OCI-M1 (cell line): ENCODE measurements at regions not wholly inside any gene's neighbourhood (a gene's known extent, or its start where the extent isn't known, plus 50 kb on each side); places are given as distances from the start of the nearest gene placed in this dataset.
"Not testable (repeated sequence)": the region's sequence is repeated elsewhere in the genome, so short reads cannot be mapped to it uniquely, and the experiment has no call there.

Experiments used
- DNase-seq: peaks from one replicate; lab custom pipeline; 2025; lab: John Stamatoyannopoulos, UW

DNA sequence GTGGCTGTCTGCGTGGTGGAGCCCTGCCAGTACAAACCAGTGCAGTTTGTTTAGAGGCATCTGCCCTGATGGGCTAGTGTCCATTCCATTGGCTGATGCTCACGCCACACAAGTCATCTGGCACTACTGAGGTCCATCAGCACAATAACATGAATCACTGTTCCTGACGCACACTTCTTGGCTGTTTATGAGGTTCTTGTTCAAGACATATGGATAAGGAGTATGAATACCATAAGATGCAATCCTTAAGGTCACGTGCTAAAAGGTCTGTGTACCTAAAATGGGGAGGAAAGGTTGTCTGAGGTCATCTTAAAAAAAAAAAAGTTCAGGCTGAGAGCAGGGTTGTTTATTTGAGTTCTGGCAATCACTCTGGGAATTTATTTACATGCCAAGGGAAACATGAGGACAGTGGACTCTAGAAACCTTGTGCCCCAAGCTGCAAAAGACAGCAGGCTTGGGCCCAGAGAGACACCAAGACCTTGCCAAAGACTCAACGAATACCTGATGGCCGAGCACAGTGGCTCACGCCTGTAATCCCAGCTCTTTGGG, 54.1 kb upstream of the SHLD1 start:
- no peak for DNase-seq

DNA sequence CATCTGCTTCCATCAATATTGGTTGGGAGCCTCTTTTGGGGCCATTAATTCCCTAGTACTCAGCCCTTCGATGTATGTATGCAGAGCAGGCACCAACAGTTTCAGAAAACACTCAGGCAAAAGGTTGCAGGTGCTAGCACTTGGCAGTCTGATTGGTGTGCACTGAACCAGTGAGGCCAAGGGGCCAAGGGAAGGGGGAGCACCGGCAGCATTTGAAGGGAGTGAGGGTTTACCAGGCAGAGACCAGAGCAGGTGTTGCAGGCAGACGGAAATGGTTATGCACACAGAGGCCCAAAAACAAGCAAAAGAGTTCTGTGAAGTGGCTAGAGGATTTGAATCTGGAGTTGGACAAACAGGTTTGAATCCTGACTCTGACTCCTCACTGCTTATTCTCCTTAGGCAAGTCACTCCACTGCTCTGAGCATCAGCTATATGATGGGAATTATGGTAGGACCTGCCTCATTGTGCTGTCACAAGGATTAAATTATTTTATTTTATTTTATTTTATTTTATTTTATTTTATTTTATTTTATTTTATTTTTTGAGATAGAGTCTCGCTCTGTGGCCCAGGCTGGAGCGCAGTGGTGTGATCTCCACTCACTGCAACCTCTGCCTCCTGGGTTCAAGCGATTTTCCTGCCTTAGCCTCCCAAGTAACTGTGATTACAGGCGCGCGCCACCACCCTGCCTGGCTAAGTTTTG, 58.1 kb upstream of the SHLD1 start:
- DNase-seq = no peak

DNA sequence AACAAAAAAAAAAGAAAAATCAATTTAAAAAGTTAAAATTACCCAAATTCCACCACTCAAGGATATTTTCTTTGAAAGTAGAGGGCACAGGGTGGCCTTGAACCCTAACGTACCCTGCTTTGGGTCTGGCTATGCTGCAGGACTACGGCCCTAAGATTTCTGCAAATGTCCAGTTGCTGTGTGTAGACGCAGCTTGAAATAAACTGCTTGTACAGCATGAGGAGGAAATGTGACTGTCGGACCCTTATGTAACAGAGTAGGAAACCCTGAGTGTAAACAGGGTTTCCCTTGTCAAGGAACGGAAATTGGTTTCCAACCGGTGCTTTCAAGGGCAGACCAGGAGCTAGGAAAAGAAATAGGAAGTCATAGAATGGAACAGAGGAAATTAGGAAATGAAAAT, 60.7 kb upstream of the SHLD1 start:
- DNase-seq = no peak

DNA sequence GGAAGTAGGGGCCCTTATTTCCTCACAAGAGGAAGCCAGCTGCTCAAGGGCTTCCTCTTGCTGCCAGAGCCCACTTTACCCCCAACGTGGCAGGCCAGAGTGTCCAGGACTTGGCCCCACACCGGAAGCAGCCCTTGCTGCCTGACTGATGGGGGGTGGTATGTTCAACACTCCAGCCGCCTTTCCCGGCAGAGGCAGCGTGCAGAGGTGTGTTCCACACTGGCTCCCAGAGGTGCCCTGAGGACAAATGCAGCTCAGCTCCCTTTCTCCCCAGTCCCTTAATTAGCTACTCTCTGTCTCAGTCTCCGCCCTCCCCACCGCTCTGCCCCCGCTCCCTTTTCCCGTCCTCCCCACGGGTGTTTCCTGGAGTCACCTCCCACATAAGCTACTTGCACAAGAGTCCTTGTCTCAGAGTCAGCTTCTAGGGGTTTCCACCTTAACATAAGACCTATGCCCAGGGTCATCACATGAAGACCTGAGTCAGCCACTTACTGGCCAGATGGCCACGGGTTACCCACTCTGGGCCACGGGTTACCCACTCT, 61.7 kb upstream of the SHLD1 start:
- no peak for DNase-seq

DNA sequence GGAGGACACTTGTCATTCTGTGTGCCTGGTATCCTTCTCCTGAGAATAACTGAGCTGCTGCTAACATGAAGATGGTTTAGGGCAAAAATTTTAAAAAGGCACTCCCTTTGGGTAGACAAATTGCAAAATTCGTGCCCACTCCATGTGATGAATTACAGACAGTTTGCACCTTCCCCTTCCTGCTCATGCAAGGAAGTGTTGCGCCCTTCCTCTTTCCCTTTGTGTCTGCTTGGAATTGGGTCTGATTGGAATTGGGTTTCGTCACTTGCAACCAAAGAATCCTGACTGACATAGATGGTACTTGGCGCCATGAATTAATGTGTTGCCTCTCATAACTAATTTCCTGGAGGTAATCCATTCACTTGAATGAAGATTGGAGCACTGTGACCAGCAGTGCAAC, 62.3 kb upstream of the SHLD1 start:
- DNase-seq = no peak

DNA sequence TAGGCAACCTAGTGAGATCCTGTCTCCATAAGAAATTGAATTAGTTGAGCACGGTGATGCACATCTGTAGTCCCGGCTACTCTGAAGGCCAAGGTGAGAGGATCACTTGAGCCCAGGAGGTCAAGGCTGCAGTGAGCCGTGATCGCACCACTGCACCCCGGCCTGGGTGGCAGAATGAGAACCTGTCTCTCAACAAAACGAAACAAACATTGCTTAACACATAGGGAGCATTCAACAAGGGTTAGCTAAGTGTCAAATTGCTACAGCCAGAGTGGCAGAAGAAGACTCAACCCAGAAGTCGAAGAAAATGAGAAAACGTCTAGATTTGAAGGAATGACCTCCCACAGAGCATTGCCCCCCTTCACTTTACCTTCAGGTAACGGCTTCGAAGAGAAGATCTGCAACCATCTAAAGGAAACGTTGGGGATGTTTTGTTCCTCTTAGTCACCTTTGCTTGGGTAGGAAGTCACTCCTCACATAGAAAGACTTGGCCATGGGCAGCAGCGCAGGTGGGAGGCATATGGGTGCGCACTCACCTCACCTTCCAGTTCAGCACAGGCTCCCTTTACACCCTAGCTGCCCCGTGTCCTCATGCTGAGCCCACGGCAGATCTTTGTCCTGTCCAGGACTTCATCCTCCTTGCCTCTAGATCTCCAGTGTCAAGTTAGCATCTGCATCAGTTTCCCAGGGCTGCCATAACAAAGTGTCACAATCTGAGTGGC, 63.7 kb upstream of the SHLD1 start:
- no peak for DNase-seq

DNA sequence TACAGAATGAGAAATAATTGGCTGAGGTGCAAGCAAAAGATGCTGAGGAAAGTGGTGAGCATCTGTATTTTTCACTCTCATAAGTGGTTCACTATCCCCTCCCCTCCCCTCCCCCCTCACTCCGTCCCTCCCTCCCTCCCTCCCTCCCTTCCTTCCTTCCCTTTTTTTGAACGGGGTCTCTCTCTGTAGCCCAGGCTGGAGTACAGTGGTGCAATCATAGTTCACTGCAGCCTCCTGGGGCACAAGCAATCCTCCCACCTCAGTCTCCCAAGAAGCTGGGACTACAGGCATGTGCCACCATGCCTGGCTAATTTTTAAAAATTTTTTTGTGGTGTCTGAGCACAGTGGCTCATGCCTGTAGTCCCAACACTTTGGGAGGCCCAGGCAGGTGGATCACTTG, 67.6 kb upstream of the SHLD1 start:
- not testable (repeated sequence) for DNase-seq

DNA sequence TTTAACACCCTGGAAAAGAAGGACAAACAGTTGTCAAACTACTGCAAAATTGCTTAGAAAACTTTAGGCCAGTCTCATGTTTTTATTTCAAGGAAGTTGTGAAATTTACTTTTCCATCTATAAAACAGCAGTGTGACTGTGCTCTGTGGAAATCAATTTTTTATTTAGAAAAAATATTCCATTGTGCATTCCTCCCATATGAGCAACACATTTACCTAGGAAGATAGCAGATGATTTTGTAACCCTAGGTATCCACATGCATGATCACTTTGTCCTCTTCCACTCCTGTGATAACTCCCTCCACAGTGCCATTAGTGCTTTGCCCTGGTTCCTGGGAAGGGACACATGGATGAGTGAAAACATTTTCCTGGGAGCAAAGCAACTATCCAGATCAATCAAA, 69.4 kb upstream of the GPCPD1 start:
- DNase-seq = no peak

DNA sequence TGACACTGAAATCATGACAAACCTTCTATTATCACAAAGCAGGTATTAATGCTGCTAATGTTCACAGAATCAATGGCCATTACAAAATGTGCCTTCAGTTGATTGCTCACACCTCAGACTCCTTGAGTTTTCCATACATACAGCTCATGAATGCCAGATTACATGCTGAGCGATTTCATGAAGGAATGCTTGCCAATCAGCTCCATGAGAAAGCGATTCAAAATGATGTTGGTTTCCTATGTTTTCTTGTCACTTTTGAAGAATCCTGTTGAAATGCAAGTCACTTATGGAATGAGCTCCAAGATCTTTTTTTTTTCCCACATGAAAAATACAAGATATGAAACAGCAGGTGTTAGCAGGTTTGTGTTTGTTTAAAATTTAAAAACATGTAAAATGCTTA, 68.0 kb upstream of the GPCPD1 start:
- DNase-seq = no peak

DNA sequence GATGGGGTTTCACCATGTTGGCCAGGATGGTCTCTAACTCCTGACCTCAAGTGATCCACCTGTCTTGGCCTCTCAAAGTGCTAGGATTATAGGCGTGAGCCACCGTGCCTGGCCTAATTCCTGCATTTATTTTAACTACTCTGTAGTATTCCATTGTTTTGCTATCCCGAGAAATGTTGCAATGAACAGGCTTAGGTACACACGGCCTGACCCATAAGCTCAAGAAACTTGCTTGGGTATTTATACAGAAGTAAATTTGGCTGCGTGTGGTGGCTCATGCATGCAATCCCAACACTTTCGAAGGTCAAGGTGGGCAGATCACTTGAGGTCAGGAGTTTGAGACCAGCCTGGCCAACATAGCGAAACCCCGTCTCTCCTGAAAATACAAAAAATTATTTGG, 67.1 kb upstream of the GPCPD1 start:
- not testable (repeated sequence) for DNase-seq

DNA sequence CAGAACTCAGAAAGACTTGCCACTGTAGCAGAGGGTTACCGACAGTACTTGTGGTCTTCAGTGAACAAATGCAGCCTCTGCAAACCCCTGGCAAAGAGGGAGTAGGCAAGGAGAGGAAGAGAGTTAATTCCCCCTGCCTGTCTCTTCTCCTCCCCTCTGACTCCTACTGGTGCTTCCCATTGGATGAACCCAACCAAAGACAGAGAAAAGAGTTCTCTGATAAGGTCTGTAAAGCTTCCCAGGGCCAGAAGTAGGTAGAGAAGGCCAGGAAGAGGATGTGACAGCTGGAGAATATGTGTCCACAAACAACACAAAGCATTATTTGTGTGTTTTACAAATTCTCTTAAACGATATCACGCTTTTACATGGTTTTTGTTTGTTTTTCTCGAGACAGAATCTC, 66.6 kb upstream of the GPCPD1 start:
- no peak for DNase-seq

DNA sequence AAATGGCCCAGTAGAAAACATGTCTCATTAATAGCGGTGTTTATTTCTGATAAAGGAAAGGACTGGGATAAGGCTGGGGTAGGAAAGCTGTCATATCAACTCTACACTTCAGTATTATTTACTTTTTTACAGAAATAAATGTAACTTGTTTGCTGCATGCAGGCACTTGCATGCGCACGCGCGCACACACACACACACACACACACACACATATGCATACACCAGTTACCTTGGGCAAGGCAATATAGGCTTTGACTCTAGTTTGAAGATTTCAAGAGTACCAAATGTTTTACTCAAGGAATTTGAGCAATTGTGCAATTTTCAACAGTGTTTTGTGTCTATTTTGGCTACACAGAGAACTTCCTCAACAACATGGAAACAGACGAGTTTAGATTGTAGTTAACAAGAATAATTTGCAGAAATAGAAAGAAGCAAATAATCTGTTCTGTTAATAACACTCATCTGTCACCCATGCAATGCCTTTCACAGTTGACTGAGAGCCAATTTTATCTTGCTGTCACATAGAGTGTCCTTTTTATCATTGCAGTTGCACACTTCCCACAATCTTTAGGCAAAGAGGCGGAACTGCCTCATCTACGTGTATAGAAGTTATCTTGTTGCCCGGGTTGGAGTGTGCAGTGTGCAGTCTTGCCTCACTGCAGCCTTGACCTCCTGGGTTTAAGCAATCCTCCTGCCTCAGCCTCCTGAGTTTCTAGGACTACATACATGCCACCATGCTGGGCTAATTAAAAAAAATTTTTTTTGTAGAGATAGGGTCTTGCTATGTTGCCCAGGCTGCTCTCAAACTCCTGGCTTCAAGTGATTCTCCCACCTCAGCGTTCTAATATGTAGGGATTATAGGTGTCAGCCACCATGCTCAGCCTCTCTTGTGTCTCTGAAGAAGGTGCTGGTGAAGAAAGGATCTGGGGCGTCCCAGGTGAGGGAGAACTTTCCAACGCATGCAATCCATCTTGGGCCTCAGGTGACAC, 64.6 kb upstream of the GPCPD1 start:
- DNase-seq = peak; percentile 93

DNA sequence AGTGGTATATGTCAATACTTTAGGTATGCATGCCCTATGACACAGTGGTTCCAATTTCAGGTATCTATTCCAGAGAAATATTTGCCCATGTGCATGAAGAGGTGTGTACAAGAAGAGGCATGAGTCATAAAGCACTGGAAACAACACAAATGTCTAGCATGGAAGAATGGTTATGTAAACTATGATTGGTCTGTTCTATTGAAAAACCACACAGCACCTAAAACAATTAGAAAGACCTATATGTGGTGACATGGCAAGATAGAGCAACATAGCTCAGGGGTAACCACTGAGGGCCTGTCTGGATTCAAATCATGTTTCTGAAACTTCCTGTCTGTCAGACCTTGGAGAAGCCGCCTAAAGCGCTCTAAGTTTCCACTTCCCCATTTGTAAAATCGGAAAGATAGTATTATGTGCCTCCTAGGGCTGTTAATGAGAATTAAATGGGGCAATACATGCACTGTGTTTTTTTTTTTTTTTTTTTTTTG, 63.4 kb upstream of the GPCPD1 start:
- peak; percentile 87 for DNase-seq

DNA sequence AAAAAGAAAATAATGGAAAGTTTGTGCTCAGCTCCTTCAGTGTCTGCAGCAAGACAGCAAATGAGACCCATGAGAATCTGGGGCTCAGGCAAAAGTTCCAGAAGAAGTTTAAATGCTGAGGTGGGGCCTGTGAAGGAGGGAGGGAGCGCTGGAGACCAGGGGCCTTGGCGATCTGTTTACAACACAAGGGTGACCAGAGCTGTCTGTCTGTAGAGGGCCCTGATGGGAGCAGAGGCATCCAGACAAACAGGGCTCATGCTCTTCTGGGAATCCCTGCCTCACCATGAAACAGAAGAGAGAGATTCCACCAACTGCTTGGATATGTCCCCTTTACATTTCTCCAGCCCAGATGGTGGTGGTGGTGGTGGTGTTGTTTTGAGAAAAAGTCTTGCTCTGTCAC, 60.1 kb upstream of the GPCPD1 start:
- peak; percentile 25 for DNase-seq

DNA sequence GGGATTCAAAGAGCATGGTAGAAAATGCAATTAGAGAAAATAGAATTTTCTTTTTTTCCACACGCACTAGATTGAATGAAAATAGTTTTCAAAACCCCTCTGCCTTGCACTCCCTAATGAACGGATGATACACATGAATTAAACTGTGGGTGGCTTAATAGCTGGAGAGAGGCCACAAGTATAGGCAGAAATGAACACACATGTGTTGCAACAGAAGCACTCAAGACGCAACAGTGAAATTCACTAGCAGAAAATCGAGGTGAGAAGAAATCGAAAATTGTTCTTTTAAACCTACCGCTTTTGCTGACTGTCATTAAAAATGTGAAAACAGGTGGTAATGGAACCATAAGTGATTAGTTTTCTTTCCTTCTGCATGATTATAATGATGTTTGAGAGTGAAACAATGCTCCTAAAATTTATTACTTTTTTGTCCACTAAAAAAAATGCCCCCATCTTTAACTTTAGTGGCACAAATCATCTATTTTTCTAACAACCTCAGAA, 59.3 kb upstream of the GPCPD1 start:
- no peak for DNase-seq

DNA sequence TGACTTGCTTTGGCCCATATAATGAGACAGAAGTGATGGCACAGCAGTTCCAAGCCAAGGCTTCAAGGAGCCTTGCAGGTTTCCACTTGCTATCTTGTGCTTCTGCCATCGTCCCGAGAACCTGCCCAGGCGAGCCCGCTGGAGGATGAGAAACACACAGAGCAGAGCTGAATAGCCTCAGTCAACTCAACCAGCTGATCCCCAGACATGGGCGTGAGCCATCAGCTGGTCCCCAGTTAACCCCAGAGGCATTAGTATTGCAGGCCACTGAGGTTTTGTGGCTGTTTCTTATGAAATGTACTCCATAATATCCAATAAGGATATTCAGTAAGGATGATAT, 57.7 kb upstream of the GPCPD1 start:
- no peak for DNase-seq

DNA sequence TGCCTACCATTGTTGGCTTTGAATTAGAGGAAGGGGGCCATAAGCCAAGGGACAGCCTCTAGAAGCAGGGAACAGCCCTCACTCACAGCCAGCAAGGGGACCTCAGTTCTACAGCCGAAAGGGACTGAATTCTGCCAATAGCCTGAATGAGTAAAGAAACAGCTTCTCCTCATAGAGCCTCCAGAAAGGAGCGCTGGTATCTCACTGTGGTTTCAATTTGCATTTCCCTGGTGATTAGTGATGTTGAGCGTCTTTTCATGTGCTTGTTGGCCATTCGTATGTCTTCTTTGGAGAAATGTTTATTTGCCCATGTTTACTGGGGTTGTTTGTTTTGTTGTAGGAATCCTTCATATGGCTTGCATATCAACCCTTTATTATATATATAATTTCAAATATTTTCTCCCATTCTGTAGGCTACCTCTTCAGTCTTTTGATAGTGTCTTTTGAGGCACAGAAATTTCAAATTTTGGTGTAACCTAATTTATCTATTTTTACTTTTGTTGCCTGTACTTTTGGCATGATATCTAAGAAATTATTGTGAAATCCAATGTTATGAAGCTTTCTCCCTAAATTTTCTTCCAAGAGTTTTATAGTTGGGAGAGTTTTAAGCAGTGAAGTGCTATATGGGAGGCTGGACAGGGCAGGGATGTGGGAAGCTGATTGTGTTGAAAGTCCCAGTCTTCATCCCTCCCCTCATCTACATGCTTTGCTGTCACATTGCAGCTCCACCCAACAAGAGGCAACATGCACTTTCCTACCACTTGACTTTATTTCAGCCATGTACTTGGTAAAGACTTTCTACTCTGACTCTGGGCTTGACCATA, 57.1 kb upstream of the GPCPD1 start:
- peak; percentile 45 for DNase-seq

DNA sequence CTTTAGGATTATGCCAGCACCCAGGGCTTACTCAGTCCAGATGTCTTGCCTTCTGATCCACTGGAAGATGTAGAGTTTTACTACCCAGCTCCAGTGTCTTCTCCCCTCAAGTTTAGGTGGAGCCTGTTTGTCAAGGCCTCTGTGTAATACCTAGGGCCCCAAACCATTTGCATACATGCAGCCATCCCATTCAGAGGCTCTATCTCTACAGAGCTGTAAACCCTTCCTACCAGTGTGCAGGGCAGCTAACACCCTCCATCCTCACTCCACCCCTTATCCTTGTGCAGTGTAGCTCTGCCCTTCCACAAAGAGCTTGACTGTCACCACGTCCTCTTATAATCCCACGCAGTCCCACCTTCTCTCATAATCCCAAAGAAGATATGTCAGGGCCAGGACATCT, 54.6 kb upstream of the GPCPD1 start:
- no peak for DNase-seq

DNA sequence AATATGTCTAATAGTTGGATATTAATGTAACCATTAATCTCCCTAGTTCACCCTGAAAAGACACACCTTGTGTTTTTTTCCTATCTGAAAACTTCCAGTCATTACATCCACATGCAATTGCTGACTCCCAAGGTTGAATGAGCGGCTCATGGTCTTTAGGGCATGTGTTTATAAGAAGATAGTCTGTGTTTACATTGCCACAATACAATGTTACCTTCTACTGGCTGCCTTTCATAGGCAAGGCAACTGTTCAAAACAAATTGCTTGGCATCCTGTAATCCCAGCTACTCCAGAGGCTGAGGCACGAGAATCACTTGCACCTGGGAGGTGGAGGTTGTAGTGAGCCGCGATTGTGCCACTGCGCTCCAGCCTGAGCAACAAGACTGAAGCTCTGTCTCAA, 52.6 kb upstream of the GPCPD1 start:
- no peak for DNase-seq

DNA sequence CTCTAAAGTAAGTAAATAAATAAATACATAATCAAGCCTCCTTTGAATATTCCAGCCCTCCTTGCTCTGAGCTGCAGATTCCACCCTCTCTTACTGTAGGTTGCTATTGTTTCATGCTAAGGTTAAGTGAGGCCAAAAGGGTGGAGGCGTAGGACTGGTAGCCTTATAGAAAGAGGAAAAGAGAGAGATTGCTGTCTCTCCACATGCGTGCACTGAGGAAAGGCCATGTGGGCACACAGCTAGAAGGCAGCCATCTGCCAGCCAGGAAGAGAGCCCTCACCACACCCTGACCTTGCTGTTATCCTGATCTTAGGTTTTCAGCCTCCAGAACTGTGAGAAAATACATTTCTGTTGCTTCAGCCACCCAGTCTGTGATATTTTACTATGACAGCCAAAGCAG, 52.0 kb upstream of the GPCPD1 start:
- DNase-seq = no peak

DNA sequence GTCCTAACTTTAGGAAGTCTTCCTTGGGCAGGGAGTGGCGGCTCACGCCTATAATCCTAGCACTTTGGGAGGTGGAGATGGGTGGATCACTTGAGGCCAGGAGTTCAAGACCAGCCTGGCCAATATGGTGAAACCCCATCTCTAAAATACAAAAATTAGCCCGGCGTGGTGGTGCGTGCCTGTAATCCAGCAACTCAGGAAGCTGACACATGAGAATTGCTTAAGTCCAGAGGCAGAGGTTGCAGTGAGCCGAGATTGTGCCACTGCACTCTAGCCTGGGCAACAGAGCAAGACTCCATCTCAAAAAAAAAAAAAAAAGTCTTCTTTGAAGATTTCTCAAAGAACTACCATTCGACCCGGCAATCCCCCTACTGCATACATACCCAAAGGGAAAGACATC, 50.0 kb upstream of the GPCPD1 start:
- not testable (repeated sequence) for DNase-seq
